ENCODE measurements at regions not wholly inside any gene's neighbourhood (a gene's known extent, or its start where the extent isn't known, plus 50 kb on each side); places are given as distances from the start of the nearest gene placed in this dataset.

DNA sequence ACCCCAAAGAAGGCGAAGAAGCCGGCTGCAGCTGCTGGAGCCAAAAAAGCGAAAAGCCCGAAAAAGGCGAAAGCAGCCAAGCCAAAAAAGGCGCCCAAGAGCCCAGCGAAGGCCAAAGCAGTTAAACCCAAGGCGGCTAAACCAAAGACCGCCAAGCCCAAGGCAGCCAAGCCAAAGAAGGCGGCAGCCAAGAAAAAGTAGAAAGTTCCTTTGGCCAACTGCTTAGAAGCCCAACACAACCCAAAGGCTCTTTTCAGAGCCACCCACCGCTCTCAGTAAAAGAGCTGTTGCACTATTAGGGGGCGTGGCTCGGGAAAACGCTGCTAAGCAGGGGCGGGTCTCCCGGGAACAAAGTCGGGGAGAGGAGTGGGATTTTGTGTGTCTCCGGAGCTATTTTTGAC lies 69.6 kb downstream of the HFE start:
- Histone ChIP-seq H3K27ac (ENCODE audit: low read length in 2 of 2) (peak overlapping the region; percentile 87 to 88), H3K4me2 (replicated peaks; ENCODE audit: low read depth, low read length, poor library complexity, severe bottlenecking) (peak overlapping the region; percentile 94), H3K9me3 (ENCODE audit: control extremely low read depth in 1 of 3, control insufficient read depth in 2 of 3, insufficient read depth in 1 of 3, low read length in 2 of 3) (peaks cover 0 to 5% (median 0%) of the 10 kb centered on the region in 3 donors), H3K9ac (ENCODE audit: low read length) (peak overlapping the region; percentile 84), H2AFZ (ENCODE audit: insufficient read depth, low read depth, low read length, poor library complexity, severe bottlenecking) (peak overlapping the region; percentile 47), H4K20me1 (ENCODE audit: control insufficient read depth, insufficient read depth, low read length, poor library complexity, severe bottlenecking) (peaks cover 23% of the 10 kb centered on the region), H3K27me3 (replicated peaks in 1 of 4; ENCODE audit: control extremely low read depth in 1 of 4, control insufficient read depth in 3 of 4, insufficient read depth in 4 of 4, low read length in 3 of 4) (no peaks in the 10 kb centered on the region), H3K4me1 (ENCODE audit: control insufficient read depth in 2 of 2, insufficient read depth in 2 of 2, low read length in 2 of 2) (peaks cover 26 to 32% of the 10 kb centered on the region in 2 donors), H3K36me3 (replicated peaks in 1 of 2; ENCODE audit: control extremely low read depth in 1 of 2, control insufficient read depth in 1 of 2, extremely low read depth in 1 of 2, insufficient read depth in 2 of 2, low read length in 1 of 2) (no peaks in the 10 kb centered on the region), H3K4me3 (ENCODE audit: control extremely low read depth in 1 of 5, extremely low read depth in 1 of 5, insufficient read depth in 1 of 5, low read depth in 2 of 5, low read length in 4 of 5) (peak overlapping the region; percentile 75 to 95 (median 93)), H3K79me2 (ENCODE audit: control insufficient read depth, insufficient read depth, low read length) (peaks cover 45% of the 10 kb centered on the region)
- ChIA-PET POLR2A (interaction anchor here (0.8 to 7.2 kb wide), 41 partner anchors 10 to 1736 kb away, joined by 3 to 481 read pairs (median 11); partner anchors contain the start of gene HFE), CTCF (interaction anchor here (0.8 to 5.1 kb wide), 6 partner anchors 31 to 130 kb away, joined by 3 to 69 read pairs (median 8); a partner anchor contains a TSS)
- no peak for ATAC-seq (ENCODE audit: low read depth)
- no peaks in the 10 kb centered on the region for H3K9me3 Mint-ChIP-seq (ENCODE audit: insufficient read depth)
- DNase-seq = peak; percentile 79
- no peaks in the 10 kb centered on the region for H3K27me3 Mint-ChIP-seq
- H3K4me1 Mint-ChIP-seq = peaks cover 35% of the 10 kb centered on the region
- no peak for TF ChIP-seq EZH2 (IDR thresholded peaks at IDR 0.05; ENCODE audit: borderline replicate concordance, insufficient read depth, low read depth, low read length, poor library complexity, severe bottlenecking)
- TF ChIP-seq, protein P1, sequence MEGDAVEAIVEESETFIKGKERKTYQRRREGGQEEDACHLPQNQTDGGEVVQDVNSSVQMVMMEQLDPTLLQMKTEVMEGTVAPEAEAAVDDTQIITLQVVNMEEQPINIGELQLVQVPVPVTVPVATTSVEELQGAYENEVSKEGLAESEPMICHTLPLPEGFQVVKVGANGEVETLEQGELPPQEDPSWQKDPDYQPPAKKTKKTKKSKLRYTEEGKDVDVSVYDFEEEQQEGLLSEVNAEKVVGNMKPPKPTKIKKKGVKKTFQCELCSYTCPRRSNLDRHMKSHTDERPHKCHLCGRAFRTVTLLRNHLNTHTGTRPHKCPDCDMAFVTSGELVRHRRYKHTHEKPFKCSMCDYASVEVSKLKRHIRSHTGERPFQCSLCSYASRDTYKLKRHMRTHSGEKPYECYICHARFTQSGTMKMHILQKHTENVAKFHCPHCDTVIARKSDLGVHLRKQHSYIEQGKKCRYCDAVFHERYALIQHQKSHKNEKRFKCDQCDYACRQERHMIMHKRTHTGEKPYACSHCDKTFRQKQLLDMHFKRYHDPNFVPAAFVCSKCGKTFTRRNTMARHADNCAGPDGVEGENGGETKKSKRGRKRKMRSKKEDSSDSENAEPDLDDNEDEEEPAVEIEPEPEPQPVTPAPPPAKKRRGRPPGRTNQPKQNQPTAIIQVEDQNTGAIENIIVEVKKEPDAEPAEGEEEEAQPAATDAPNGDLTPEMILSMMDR (IDR thresholded peaks at IDR 0.05) = no peak
- intact Hi-C loops (cut with micrococcal nuclease) = loop anchor here (1.0 to 10.0 kb wide), 11 partner anchors 33 to 1680 kb away; partner anchors contain the start of gene ZNF184
- under 1% methylated on average over 17 of the region's 18 CpGs for WGBS (ENCODE audit: insufficient coverage)
- peak overlapping the region; percentile 96 for H3K27ac Mint-ChIP-seq
- peak overlapping the region; percentile 89 for H3K4me3 Mint-ChIP-seq

Measured in B cell (primary cell).